GM10248 (cell line): ENCODE measurements at regions not wholly inside any gene's neighbourhood (a gene's known extent, or its start where the extent isn't known, plus 50 kb on each side); places are given as distances from the start of the nearest gene placed in this dataset.
A peak's percentile ranks its signal among the peaks of the same experiment; 100 is the strongest.

Experiments used
- CTCF ChIA-PET: fragments of 300-600 bp; sonication (Branson Sonifier 250); formaldehyde crosslinking; extraction: SDS; loops from one replicate; lab custom pipeline; 2021; ENCODE audit warnings: antibody characterized with exemption; lab: Yijun Ruan, JAX
- POLR2A ChIA-PET: fragments of 350-650 bp; sonication (Branson Sonifier 250); formaldehyde crosslinking; extraction: SDS; loops from one replicate; lab custom pipeline; 2020; ENCODE audit warnings: antibody characterized with exemption; lab: Yijun Ruan, JAX
- DNase-seq: peaks from one replicate; pipeline ENCODE4 v3.0.0; 2012; ENCODE audit errors: extremely low spot score
- TF ChIP-seq, protein P1 (sequence below): IDR thresholded peaks from 2 replicates; pipeline ENCODE4 v1.5.1; 2012; ENCODE audit warnings: mild to moderate bottlenecking, low read depth; ENCODE audit errors: extremely low read depth, missing control alignments, control extremely low read depth

DNA sequence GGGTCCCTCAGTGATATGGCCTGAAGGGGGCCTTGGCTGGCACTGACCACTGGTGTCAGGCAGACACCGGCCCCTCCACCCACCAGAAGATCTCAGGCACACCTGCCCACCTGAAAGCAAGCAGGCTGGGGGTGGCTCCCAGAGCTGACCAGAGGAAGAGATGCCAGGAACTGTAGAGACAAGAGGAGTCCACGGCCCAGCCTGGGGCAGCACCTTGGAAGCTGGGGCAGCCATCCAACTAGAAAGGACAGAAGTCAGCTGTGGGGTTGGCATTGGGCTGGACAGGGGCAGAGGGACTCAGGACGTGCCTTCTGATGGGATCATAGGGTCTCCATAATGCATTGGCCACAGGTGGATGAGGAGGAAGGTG lies 144.3 kb downstream of the ZNF248 start:
- TF ChIP-seq, protein P1, sequence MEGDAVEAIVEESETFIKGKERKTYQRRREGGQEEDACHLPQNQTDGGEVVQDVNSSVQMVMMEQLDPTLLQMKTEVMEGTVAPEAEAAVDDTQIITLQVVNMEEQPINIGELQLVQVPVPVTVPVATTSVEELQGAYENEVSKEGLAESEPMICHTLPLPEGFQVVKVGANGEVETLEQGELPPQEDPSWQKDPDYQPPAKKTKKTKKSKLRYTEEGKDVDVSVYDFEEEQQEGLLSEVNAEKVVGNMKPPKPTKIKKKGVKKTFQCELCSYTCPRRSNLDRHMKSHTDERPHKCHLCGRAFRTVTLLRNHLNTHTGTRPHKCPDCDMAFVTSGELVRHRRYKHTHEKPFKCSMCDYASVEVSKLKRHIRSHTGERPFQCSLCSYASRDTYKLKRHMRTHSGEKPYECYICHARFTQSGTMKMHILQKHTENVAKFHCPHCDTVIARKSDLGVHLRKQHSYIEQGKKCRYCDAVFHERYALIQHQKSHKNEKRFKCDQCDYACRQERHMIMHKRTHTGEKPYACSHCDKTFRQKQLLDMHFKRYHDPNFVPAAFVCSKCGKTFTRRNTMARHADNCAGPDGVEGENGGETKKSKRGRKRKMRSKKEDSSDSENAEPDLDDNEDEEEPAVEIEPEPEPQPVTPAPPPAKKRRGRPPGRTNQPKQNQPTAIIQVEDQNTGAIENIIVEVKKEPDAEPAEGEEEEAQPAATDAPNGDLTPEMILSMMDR: no peak
- no peak for DNase-seq
- ChIA-PET CTCF (no interaction called here), POLR2A (no interaction called here)

DNA sequence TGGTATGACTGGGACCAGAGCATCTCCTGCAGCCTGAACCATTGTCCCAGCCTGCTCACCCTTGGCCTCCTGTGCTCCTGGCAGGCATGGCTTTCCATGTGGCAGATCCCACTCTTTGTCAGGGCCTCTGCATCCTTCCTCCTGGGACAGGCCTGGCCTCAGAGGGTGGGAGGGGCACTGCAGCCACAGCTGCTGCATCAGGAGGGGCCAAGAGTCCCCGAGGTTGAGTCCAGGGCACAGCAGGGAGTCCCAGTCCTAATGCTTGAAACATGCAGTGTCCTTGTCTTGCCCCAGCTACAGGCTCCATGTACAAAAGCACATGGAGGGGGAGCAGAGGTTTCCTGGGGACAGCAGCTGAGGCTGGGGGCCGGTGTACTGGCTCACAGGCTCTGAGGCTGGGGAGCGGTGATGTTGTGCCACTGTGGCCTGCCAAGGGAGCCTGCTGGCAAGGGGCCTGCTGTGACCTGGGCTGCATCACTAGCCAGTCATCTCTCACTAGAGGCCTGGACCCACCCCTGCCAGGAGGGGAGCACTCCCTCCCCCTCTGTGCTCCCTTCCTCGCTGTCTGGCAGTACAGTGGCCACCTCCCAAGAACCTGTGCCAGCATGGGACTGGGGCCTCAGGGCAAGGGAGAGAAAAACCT lies 144.8 kb downstream of the ZNF248 start:
- ChIA-PET POLR2A (no interaction called here), CTCF (no interaction called here)
- no peak for DNase-seq
- TF ChIP-seq, protein P1: no peak

DNA sequence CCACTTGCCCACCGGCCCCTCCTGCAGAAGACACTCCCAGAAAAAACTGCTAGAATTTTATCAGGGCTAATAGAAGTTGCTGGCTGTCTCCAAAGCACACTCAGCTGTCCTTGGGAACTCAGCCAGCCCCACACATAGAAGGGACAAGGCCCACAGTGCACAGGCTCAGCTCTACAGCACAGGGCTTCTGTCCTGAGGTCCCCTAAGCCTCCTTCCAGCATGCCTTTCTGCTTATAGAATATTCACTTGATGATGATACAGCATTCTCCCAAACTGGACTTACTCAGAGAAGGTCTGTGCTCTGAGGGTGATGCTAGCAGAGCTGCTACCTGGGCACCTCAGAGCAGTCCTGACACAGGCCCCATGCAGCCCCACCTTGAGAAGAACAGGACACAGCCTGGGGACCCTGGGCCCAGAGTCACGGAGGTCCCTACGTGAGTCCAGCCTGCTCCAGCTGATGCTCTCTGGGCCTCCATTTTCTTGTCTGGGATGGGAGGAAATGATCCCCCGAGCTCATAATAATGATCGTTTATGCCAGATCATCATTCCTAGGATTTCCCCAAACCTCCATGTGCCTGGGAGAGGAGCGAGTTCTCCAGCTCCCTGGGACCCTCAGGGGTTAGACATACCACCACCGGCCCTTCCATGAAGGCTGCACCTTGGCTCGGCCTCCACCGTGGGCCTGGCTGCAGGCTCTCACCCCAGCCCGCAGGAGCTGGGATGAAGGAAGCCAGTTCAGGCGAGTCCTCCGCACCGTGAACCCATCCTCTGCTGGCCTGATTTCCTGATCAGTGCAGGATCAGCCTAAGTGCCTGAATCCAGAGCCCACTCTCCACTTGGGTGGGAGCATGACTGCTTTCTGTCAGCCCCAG lies 145.6 kb downstream of the ZNF248 start:
- TF ChIP-seq, protein P1: no peak
- CTCF ChIA-PET: no interaction called here
- POLR2A ChIA-PET: no interaction called here
- no peak for DNase-seq

DNA sequence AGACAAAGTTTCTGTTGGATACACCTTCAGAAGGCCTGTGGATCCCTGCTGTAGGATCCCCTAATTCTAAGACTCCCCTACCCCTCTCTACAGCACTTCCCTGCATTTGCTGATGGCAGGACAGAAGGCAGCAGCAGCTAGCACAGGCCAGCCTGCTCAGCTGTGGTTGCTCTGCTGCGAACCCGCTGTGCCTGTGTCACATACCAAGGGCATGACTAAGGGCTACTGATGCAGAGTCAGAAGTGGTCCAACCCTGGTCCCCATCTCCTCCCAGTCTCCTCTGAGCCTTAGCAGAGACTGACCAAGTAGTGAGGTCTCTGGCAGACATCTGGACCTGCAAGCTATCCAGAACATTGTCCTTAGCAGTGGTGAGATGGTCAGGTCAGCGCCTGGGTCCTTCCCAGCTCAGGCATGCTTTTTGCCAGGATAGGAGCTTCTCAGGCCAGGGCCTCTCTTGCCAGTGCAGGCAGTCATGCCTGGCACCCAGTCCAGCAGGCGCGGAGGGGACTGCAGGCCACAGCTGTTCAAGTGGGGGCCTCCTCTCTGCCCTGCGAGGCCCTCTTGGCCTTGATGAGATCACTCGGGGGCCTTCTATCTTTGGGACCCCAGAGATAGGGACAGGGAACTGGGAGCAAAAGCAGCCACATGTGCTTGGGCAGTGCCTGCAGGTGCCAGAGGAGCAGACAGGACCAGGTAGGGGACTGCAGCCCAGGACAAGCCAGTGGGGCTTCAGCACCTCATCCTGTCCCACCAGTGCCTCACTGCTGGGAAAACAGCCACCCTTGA lies 146.4 kb downstream of the ZNF248 start:
- TF ChIP-seq, protein P1: no peak
- ChIA-PET POLR2A (no interaction called here), CTCF (no interaction called here)
- no peak for DNase-seq

DNA sequence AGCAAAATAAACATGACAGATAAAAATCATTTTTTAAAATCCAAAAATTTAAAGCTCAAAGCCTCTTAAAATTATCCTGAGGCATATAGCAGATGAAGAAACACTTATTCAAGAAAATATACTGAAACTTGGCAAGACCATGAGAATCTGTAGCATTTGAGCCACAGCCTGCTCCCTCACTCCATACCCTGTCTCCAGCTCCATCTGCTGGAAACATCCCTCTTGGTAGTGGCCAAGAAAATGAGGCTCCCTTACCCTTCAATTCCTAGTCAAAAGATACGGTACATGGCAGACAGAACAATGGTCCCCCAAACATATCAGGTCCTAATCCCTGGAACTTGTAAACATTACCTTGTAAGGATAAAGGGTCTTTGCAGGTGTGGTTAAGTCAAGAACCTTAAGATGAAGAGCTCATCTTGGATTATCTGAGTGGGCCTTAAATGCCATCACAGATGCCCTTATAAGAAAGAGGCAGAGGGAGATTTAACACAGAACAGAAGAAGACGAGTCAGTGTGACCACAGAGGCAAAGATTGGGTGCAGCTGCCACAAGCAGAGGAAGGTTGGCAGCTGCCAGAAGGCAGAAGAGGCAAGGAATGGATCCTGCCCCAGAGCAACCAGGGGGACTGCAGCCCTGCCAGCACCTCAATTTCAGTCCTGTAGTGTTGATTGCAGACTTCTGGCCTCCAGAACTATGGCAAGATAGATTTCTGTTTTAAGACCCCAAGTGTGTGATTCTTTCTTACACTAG lies 149.4 kb downstream of the ZNF248 start:
- ChIA-PET CTCF (no interaction called here), POLR2A (no interaction called here)
- DNase-seq: no peak
- TF ChIP-seq, protein P1: no peak

DNA sequence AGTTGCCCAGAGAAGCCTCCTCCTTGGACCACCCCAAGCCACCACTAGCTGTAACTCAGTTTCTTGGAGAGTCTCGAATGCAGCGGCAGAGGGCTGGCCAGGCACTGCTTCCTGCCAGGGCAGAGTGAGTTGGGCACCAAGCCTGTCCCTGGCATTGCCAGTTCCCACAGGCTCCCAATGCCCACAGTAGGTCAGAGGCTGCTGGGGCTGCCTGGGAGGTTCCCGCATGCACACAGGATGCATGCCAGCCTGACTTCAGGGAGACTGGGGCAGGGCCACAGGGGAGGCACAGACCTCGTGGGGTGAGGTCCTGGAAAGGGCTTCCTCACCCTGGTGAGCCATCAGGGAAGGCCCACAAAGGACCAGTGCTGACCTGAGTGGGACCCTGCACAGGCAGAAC lies 152.8 kb downstream of the ZNF248 start:
- ChIA-PET CTCF (no interaction called here), POLR2A (no interaction called here)
- peak; percentile 1 for DNase-seq
- TF ChIP-seq, protein P1: no peak
